Stimulated activated CD4-positive, alpha-beta T cell treated with anti-CD3 and anti-CD28 coated beads, Interleukin-1b, Interleukin-23, amount 100 ng/mL, for 1 hour (primary cell): ENCODE measurements at regions not wholly inside any gene's neighbourhood (a gene's known extent, or its start where the extent isn't known, plus 50 kb on each side); places are given as distances from the start of the nearest gene placed in this dataset.

Experiments
- DNase-seq, 2 donors: peaks; one replicate each; pipeline ENCODE4 v3.0.0-alpha.2; 2020; ENCODE audit warnings: low read depth in 2 of 2

DNA sequence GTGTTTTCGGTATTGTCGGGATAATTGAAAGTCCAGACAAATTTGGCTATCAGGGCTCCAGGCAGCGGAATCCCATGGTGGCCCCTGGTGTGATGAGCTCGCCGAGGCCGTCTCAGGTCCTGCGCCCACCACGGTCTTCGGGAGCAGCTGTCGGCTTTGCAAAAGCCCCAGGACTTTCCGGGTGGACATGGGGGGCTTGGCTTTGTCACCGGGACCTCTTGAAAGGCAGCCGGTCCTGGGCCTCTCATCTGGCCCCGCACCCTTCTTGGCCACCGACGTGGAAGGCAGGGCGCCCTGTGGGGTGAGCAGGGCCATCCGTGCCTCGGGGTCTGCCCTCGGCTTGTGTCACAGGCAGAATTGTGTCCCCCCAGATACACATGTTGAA is 87.1 kb upstream of the ACTRT2 start:
- DNase-seq, result no peak

DNA sequence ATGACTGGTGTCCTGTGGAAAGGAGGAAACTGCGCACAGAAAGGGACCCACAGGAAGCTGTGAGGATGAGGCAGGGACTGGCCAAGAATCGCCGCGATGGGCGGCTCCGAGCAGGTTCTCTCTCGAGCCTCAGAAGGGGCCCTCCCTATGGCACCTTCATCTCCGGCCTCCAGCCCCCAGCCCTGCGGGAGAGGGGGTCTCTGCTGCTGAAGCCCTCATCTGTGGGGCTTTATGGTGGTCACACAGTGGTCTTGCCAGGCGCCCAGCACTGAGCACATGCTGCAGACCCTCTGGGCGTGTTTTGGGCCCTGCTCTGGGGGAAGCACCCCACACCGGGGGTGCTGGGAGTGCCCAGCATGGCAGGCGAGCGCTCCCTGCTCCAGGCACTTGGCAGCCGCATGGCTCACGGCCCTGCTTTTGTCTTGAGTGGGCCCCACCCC is 86.6 kb upstream of the ACTRT2 start:
- no peak for DNase-seq

GRCh38 chr1:2935184-2935583 is 86.1 kb upstream of the ACTRT2 start:
- DNase-seq, result no peak

GRCh38 chr1:2935751-2936390 is 85.4 kb upstream of the ACTRT2 start:
- no peak for DNase-seq

- no peak for DNase-seq
Observed at GRCh38 chr1:2936559-2937515, 84.4 kb upstream of the ACTRT2 start.

DNA sequence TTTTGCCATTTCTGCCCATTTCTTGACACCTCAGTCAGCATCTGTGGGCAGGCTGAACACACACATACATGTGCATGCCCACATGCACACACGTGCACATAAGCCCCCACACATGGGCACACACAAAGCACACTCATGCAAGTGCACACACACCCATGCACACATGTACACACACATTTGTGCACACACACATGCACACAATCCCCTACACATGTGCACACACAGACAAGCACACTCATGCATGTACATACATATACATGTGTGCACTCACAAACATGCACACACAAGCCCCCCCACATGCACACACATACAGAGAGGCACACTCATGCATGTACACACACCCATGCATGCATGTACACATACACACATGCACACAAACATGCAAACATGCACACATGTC is 83.5 kb upstream of the ACTRT2 start:
- DNase-seq, result no peak

GRCh38 chr1:2939041-2939552 is 82.2 kb upstream of the ACTRT2 start:
- no peak for DNase-seq

DNA sequence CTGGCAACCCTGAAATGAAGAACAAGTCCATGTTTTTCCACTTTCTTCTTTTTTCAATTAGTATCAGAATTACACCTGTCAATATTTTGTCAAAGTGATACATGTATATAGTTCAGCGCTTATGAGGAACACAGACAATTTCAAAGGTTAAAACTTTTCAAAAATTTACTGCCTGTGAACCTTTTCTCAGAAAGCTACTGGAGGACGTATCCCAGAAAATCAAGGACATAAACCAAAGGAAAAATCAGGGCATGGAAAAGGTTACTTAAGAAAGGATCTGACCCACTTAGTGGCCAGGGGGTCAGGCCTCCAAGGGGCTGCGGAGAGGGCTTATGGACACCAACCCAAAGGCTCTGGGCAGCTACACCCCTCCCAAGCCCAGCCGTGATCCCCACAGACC is 81.1 kb upstream of the ACTRT2 start:
- no peak for DNase-seq

DNA sequence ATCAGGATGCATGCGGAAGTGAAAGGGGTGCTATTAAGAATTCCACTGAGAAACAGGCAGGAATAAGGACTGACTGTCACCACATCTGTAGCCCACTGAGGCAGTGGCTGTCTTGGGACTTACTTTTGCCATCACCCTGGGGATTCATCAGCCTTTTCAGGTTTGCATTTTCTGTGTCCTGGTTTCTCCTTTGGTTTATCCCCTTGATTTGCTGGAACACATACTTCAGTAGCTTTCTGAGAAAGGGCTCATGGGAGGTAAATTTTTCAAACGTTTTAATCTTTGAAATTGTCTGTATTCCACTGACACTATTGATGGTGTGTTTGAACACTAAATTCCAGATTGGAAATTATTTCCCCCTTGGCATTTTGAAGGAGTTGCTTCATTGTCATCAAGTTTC is 80.2 kb upstream of the ACTRT2 start:
- DNase-seq, result no peak

DNA sequence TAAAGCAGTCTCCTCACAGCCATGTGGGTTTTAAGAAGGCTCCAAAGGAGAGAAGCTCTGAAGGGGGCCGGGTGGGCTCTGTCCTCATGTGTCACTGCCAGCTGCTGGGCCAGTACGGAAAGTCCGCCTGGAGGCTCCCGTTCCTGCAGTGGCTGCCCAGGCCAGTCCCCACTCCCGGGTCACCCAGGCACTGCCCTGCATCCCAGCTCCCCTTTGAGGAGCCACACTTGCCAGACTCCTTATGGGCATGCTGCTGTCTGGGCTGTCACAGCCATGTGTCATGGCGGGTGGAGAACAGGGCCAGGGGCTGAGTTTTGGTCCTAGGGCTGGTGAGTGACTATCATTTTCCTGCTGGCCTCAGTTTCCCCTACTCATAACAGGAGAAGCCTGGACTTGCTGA is 79.4 kb upstream of the ACTRT2 start:
- DNase-seq, result no peak

DNA sequence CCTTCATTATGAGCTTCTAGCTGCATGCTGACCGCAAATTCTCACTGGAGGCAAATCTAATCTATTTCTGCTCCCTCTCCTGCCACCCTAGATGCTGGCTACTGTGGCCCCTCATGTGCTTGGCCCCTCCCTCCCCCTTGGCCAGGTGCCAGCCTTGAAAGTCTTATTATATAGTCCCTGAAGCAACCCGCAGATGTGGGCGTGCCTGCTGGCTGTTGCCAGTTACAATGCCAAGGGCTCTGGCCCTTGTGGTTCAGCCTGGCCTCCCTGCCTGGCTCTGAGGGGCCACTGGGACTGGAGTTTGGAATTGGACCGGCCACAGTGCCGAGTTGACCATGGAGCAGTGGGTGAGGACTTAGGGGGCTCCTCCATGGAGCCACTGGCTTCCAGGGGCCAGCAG is 78.9 kb upstream of the ACTRT2 start:
- DNase-seq, result no peak

- DNase-seq, result no peak
Observed at GRCh38 chr1:2943686-2944260, 77.5 kb upstream of the ACTRT2 start.

DNA sequence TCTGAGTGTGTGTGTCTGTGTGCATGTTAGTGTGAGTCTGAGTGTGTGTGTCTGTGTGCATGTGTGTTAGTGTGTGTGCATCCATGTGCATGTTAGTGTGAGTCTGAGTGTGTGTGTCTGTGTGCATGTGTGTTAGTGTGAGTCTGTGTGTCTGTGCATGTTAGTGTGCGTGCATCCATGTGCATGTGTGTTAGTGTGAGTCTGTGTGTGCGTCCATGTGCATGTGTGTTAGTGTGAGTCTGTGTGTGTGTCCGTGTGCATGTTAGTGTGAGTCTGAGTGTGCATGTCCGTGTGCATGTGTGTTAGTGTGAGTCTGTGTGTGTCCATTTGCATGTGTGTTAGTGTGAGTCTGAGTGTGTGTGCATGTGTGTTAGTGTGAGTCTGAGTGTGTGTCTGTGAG is 76.6 kb upstream of the ACTRT2 start:
- no peak for DNase-seq

DNA sequence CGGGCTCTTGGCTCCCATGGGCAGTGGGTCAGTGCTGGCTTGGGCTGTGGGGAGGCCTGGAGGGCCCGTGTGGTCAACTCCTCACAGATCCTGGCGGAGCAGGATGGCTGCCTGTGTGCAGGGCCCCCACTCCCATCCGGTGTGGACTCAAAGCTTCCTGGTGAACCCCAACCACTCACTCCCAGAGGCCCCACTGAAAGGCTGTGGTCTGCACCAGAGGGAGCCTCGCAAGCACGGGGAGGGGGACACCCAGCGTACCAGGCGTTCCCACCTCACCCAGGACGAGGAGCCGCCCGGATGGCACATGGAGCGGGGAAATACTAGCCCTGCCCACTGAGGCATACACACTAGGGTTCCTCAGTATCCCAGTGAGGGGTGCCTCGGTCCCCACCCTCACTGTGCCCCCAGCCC is 75.4 kb upstream of the ACTRT2 start:
- DNase-seq, result no peak

DNA sequence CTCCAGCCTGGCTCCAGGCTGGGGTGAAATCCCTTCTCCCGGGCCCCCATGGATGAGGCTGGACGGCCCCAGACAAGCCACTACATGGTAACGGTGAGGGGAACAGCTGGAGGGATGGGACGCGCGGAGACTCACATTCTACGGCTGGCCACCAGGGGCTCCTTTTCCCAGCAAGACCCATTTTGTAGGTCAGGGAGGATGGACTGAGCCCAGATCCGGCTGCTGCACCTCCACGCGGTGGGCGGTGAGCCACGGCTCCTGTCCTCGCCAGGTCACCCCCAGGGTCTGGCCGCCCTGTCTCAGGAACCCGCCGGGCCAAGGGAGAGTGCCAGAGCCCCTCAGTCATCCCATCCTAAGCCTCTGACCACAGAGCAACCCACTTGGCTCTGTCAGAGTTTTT is 75.0 kb upstream of the ACTRT2 start:
- DNase-seq, result no peak

GRCh38 chr1:2946999-2947690 is 74.1 kb upstream of the ACTRT2 start:
- no peak for DNase-seq

DNA sequence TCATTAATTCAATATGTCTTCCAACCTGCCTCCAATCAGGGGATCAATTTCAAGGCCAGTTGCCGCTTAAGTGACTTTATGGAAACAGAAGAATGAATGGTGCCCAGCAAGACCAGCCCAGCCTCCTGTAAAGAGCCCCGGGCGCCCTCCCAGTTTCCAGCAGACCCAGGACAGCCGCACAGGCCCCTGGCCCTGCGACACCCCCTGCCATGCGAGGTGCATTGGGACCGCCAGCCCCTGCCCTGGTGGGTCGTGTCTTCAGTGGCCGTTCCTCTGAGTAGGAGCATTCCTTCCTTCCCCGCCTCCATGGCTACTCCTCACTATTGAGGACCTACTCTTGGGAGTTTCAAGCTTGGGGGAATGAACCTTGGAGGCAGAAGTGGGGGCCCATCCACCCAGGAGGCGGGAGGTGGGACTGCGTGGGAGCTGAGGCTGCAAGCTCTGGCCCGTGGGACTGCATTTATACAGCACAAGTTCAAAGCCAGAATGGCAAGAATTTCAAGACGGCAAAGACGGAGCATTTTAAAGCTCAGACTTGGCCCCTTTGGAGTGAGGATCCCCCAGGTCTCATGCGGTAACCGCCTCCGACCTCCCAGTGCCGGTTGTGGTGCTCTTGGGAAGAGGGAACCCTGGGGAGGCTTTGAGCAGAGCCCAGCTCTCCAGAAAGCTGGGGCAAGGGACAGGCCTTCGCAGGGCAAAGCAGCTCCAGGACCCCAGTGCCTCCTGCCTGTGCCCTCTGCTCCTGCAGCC is 73.1 kb upstream of the ACTRT2 start:
- DNase-seq, result no peak

GRCh38 chr1:2948751-2949680 is 72.3 kb upstream of the ACTRT2 start:
- no peak for DNase-seq

- no peak for DNase-seq
Observed at GRCh38 chr1:2949966-2950925, 71.0 kb upstream of the ACTRT2 start.
